ENCODE measurements at regions not wholly inside any gene's neighbourhood (a gene's known extent, or its start where the extent isn't known, plus 50 kb on each side); places are given as distances from the start of the nearest gene placed in this dataset.

DNA sequence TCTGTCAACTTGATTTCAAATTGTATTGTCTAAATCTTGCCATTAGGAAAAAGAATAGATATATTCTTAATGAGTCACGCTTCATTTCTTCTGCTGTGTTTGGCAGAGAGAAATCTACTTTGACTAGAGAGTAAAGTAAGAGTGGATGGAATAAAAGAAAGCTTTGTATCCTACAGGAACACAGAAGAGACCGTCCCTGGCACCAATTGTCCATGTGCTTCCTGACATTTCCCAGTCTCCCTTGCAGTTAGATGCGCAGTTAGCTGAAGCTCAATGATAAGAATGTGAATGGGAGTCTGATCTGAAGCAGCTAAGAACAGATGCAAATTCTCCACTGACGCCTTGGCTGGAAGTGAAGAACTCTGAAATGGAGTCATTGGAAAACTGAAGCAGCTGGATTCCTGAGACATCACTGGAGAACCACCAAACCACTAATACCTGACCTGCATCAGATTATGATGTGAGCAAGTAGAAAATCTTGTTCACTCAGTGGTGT lies 528.2 kb upstream of the MARCKS start:
- DNase-seq (ENCODE audit: low read depth): peak; percentile 66
- no peak overlapping the region for H3K4me3 ChIP-seq (replicated peaks; ENCODE audit: low read depth, low read length)
- TF ChIP-seq, protein P1, sequence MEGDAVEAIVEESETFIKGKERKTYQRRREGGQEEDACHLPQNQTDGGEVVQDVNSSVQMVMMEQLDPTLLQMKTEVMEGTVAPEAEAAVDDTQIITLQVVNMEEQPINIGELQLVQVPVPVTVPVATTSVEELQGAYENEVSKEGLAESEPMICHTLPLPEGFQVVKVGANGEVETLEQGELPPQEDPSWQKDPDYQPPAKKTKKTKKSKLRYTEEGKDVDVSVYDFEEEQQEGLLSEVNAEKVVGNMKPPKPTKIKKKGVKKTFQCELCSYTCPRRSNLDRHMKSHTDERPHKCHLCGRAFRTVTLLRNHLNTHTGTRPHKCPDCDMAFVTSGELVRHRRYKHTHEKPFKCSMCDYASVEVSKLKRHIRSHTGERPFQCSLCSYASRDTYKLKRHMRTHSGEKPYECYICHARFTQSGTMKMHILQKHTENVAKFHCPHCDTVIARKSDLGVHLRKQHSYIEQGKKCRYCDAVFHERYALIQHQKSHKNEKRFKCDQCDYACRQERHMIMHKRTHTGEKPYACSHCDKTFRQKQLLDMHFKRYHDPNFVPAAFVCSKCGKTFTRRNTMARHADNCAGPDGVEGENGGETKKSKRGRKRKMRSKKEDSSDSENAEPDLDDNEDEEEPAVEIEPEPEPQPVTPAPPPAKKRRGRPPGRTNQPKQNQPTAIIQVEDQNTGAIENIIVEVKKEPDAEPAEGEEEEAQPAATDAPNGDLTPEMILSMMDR (IDR thresholded peaks at IDR 0.05; ENCODE audit: low read length, missing control alignments): no peak

DNA sequence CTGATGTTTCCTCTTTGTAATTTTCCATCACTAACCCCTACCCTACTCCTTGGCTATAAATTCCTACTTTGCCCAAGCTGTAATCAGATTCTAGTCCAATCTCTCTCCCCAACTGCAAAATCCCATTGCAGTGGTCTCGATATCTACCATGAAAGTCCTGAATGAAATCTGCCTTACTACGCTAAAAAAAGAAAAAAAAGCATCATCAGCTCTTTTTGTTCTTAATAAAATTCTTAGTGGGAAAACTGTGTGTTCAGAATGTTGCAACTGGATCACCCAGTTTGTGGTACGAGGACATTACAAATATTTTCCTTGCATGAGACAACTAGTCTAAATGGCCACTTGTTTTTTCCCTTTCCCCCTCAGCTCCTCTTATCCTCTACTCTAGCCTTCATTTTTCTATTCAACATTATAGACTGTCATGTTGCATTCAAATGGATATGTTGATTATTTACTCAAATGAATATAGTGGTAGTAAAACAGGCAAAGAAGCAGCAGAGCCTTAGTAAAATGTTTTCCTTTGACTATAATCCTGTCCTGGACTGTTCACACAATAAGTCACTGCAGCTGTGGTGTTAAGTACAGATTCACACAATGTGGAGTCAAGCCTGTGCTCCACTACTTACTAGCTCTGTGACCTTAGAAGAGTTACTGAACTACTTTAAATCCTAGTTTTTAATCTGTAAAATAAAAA lies 527.1 kb upstream of the MARCKS start:
- no peak overlapping the region for H3K4me3 ChIP-seq (replicated peaks; ENCODE audit: low read depth, low read length)
- TF ChIP-seq, protein P1 (IDR thresholded peaks at IDR 0.05; ENCODE audit: low read length, missing control alignments): no peak
- no peak for DNase-seq (ENCODE audit: low read depth)

DNA sequence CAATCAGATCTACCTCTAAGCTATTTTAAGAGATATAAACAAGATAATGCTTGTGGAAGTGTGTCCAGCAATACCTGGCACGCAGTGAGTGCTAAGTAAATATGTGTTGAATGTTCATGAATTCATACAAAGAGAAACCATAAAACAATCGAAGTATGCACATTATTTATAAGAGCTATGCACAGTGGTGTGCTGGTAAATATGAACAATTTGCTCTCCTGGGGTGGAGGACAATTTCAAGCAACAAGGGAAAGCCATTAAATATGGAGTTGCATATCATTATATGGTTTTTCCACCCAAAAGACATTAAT lies 526.6 kb upstream of the MARCKS start:
- H3K4me3 ChIP-seq (replicated peaks; ENCODE audit: low read depth, low read length): no peak overlapping the region
- TF ChIP-seq, protein P1 (IDR thresholded peaks at IDR 0.05; ENCODE audit: low read length, missing control alignments): no peak
- no peak for DNase-seq (ENCODE audit: low read depth)

DNA sequence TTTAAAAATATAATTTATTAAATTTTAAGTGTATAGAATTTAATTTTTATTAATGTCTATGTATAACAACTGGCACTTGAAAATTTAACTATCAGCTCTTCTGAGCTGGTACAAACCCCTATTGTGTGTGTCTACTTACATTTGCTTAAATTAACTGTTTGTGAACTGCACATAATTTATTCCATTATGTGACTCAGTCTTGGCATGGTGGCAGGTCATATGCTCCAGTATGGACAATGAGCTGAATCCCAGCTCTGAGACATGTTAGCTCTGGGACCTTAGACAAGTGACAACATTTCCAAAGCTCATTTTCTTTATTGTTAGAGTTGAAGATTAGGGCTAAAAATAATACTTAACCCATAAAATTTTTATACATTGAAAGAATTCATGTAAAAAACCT lies 526.1 kb upstream of the MARCKS start:
- no peak for DNase-seq (ENCODE audit: low read depth)
- TF ChIP-seq, protein P1 (IDR thresholded peaks at IDR 0.05; ENCODE audit: low read length, missing control alignments): no peak
- no peak overlapping the region for H3K4me3 ChIP-seq (replicated peaks; ENCODE audit: low read depth, low read length)

DNA sequence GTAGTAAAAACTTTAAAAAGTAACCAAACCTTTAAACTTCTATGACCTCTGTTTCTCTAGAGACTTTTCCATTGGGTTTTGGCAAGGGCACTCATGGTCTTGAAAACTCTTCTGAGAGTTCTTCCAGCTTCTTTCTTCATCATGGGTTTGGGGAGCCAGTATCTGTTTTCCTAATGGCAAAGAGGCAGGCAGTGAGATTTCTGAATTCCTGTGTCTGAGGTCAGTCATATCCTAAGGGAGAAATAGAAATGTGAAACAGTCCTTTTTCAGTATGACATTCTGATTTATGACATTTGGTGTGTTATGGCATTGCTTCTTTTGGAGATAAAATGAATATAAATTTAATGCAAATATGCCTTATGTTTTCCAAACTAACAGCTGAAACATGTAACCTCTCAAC lies 518.5 kb upstream of the MARCKS start:
- H3K4me3 ChIP-seq (replicated peaks; ENCODE audit: low read depth, low read length): no peak overlapping the region
- TF ChIP-seq, protein P1 (IDR thresholded peaks at IDR 0.05; ENCODE audit: low read length, missing control alignments): no peak
- DNase-seq (ENCODE audit: low read depth): no peak

DNA sequence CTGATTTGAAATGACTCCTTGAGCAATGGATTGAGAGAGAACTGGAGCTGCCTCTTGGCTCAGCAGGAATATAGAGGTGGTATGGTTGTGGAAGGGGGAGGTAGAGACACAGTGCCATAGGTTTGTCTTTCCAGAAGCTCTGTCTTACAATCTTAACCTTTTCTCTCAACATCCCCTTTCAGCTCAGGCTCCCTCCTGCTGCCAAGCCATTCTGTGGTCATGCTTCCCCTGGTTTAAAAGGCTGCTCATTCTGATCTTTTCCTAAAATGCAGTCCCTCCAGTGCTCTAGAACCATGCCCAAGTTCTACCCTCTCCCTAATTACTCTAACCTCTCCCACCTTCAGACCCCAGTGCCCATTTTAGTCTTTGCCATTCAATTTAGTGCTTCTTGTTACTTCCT lies 517.9 kb upstream of the MARCKS start:
- TF ChIP-seq, protein P1 (IDR thresholded peaks at IDR 0.05; ENCODE audit: low read length, missing control alignments): no peak
- DNase-seq (ENCODE audit: low read depth): no peak
- no peak overlapping the region for H3K4me3 ChIP-seq (replicated peaks; ENCODE audit: low read depth, low read length)

DNA sequence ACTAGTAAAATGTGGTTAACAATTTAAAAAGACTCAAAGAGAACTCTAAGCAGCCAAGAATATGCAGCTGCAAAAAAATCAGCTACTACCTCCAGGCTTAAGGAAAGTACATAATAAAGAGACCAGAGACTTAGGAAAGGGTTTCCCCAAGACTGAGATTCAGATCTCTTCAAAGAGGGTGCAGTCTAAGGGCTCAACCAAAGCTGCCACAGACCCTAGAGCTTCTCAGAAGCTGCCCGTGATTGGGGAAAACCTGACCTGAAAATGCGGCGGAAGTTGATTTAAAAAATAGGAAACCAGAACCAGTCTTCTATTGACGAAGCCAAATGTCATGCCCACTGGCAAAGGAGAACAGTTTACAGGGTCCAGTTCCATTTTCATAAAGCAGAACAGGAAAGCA lies 516.8 kb upstream of the MARCKS start:
- TF ChIP-seq, protein P1 (IDR thresholded peaks at IDR 0.05; ENCODE audit: low read length, missing control alignments): no peak
- no peak overlapping the region for H3K4me3 ChIP-seq (replicated peaks; ENCODE audit: low read depth, low read length)
- no peak for DNase-seq (ENCODE audit: low read depth)
